ENCODE measurements at regions not wholly inside any gene's neighbourhood (a gene's known extent, or its start where the extent isn't known, plus 50 kb on each side); places are given as distances from the start of the nearest gene placed in this dataset.

GRCh38 chr2:200127848-200128247 is 172.5 kb downstream of the MAIP1 start:
- Histone ChIP-seq H3K27ac (no peak overlapping the region), H3K4me1 (no peaks in the 10 kb centered on the region), H3K36me3 (no peaks in the 10 kb centered on the region), H3K4me3 (no peak overlapping the region), H3K9me3 (no peaks in the 10 kb centered on the region), H3K27me3 (no peaks in the 10 kb centered on the region)
- TF ChIP-seq CTCF (IDR thresholded peaks at IDR 0.05 in 4 of 5, conservative IDR thresholded peaks at IDR 0.05 in 1 of 5) = no peak
- TF ChIP-seq POLR2A (IDR thresholded peaks at IDR 0.05) = no peak
- in situ Hi-C loops (cut with MboI; ENCODE audit: low sequenced_read_pairs in 4 of 4) = no loop called here
- intact Hi-C loops (cut with DNase I; ENCODE audit: low total_unique reads) = no loop called here
- DNase-seq (no peak), ATAC-seq (no peak)

DNA sequence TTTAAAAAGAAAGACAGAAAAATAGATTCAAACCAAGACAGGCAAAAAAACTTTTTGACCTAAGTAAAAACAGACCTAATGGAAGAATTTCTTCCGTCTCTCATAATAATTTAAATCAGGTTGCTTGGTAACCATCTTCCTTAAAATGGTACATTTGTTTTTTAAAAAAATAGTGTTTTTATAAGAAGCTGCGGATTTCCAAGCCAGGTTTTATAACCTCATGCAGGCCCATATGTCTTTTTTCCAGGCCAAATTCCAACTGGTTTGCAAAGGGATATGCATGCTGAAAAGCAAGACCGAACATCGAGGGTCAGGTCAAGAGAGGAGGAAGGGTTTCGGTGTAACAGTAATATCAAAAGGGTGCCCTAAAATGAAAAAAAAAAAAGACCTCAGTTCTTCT is 172.9 kb downstream of the MAIP1 start:
- DNase-seq (no peak), ATAC-seq (no peak)
- Histone ChIP-seq H3K9me3 (no peaks in the 10 kb centered on the region), H3K36me3 (no peaks in the 10 kb centered on the region), H3K4me1 (no peaks in the 10 kb centered on the region), H3K27ac (no peak overlapping the region), H3K27me3 (no peaks in the 10 kb centered on the region), H3K4me3 (no peak overlapping the region)
- in situ Hi-C loops (cut with MboI; ENCODE audit: low sequenced_read_pairs in 4 of 4) = no loop called here
- TF ChIP-seq POLR2A (IDR thresholded peaks at IDR 0.05) (no peak), CTCF (IDR thresholded peaks at IDR 0.05 in 4 of 5, conservative IDR thresholded peaks at IDR 0.05 in 1 of 5) (no peak)
- intact Hi-C loops (cut with DNase I; ENCODE audit: low total_unique reads) = no loop called here

GRCh38 chr2:200129721-200130462 is 174.5 kb downstream of the MAIP1 start:
- DNase-seq = no peak
- intact Hi-C loops (cut with DNase I; ENCODE audit: low total_unique reads) = no loop called here
- in situ Hi-C loops (cut with MboI; ENCODE audit: low sequenced_read_pairs in 4 of 4) = no loop called here
- Histone ChIP-seq H3K27me3 (no peaks in the 10 kb centered on the region), H3K36me3 (no peaks in the 10 kb centered on the region), H3K4me1 (no peaks in the 10 kb centered on the region), H3K4me3 (no peak overlapping the region), H3K27ac (no peak overlapping the region), H3K9me3 (no peaks in the 10 kb centered on the region)
- no peak for TF ChIP-seq CTCF (IDR thresholded peaks at IDR 0.05 in 4 of 5, conservative IDR thresholded peaks at IDR 0.05 in 1 of 5)
- TF ChIP-seq POLR2A (IDR thresholded peaks at IDR 0.05) = no peak
- ATAC-seq = no peak

DNA sequence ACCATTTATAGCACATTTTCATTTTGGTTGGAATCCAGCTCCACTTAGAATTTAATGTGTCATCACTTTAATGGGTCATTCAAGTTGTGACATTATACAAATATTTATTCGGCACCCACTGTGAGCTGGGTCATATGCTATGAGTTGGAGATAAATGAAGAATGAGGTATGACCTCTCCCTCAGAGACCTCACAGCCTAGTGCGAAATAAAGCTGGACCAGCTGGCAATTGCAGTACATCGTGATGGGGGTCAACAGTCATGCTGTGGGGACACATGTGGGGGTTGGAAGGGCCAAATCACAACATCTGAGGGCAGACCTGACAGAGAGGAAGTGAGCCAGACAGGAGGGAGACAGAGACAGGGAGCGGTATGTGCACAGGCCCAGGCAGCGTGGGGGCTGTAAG is 175.4 kb downstream of the MAIP1 start:
- intact Hi-C loops (cut with DNase I; ENCODE audit: low total_unique reads) = no loop called here

More for the DNA sequence above, 175.4 kb downstream of the MAIP1 start:
- DNase-seq (no peak), ATAC-seq (no peak)
- Histone ChIP-seq H3K27ac (no peak overlapping the region), H3K4me1 (no peaks in the 10 kb centered on the region), H3K9me3 (no peaks in the 10 kb centered on the region), H3K36me3 (no peaks in the 10 kb centered on the region), H3K27me3 (no peaks in the 10 kb centered on the region), H3K4me3 (no peak overlapping the region)
- in situ Hi-C loops (cut with MboI; ENCODE audit: low sequenced_read_pairs in 4 of 4) = no loop called here
- TF ChIP-seq POLR2A (IDR thresholded peaks at IDR 0.05) (no peak), CTCF (IDR thresholded peaks at IDR 0.05 in 4 of 5, conservative IDR thresholded peaks at IDR 0.05 in 1 of 5) (no peak)
